SK-N-SH (cell line): ENCODE measurements at regions not wholly inside any gene's neighbourhood (a gene's known extent, or its start where the extent isn't known, plus 50 kb on each side); places are given as distances from the start of the nearest gene placed in this dataset.

Experiments
- CTCF ChIA-PET: fragments of 300-600, 350-600 bp; formaldehyde crosslinking; extraction: SDS; loops from one replicate; lab custom pipeline; 2021; lab: Yijun Ruan, JAX
- POLR2A ChIA-PET: fragments of 350-600 bp; sonication (Branson Sonifier 250); formaldehyde crosslinking; extraction: SDS; loops from one replicate; lab custom pipeline; 2020; ENCODE audit warnings: antibody characterized with exemption, inconsistent platforms; lab: Yijun Ruan, JAX
- DNase-seq: peaks from one replicate; pipeline ENCODE4 v3.0.0; 2012
- H2AFZ ChIP-seq: fragments of 200-600 bp; sonication (generic); 2 replicates; pipeline ENCODE4 v1.8.1; 2016; ENCODE audit warnings: antibody characterized with exemption, mild to moderate bottlenecking, low read depth
- H3F3A ChIP-seq: fragments of 200-600 bp; sonication (generic); replicated peaks from 2 replicates; pipeline ENCODE3; 2016; ENCODE audit warnings: antibody characterized with exemption, mild to moderate bottlenecking; ENCODE audit not compliant: insufficient read depth
- H3K27ac ChIP-seq, 2 experiments: fragments of 200-500 bp in 1 of 2; fragments of 200-600 bp in 1 of 2; sonication (Bioruptor generic) in 1 of 2; sonication (generic), shearing (Covaris generic) in 1 of 2; 2 replicates each; pipeline versions ENCODE4 v1.5.1 to v1.6.1; 2014 to 2016; ENCODE audit warnings: low read depth in 2 of 2, inconsistent platforms in 1 of 2, low read length in 1 of 2, mild to moderate bottlenecking in 1 of 2, mixed read lengths in 1 of 2
- H3K27me3 ChIP-seq: fragments of 200-600 bp; sonication (generic), shearing (Covaris generic); 2 replicates; pipeline ENCODE4 v1.6.1; 2016; ENCODE audit warnings: mixed run types; ENCODE audit not compliant: insufficient read depth
- H3K36me3 ChIP-seq, 2 experiments: fragments of 200-500 bp in 1 of 2; fragments of 200-600 bp in 1 of 2; sonication (Bioruptor generic) in 1 of 2; sonication (generic) in 1 of 2; replicated peaks in 1 of 2; 2 replicates each; pipeline versions ENCODE3 to v1.5.1; 2014 to 2016; ENCODE audit warnings: low read length in 1 of 2, mild to moderate bottlenecking in 1 of 2; ENCODE audit not compliant: insufficient read depth in 2 of 2, control insufficient read depth in 1 of 2
- H3K4me1 ChIP-seq, 2 experiments: fragments of 200-500 bp in 1 of 2; fragments of 200-600 bp in 1 of 2; sonication (Bioruptor generic) in 1 of 2; sonication (generic), shearing (Covaris generic) in 1 of 2; 2 replicates each; pipeline versions ENCODE4 v1.5.1 to v1.6.1; 2014 to 2016; ENCODE audit warnings: low read depth in 1 of 2, low read length in 1 of 2, mixed run types in 1 of 2; ENCODE audit not compliant: insufficient read depth in 2 of 2, control insufficient read depth in 1 of 2
- H3K4me2 ChIP-seq: fragments of 200-600 bp; sonication (generic), shearing (Covaris generic); 2 replicates; pipeline ENCODE4 v1.6.1; 2017; ENCODE audit warnings: mixed run types
- H3K4me3 ChIP-seq, 2 experiments: fragments of 200-500 bp in 1 of 2; fragments of 200-600 bp in 1 of 2; sonication (Bioruptor generic) in 1 of 2; sonication (generic), shearing (Covaris generic) in 1 of 2; 2 replicates each; pipeline versions ENCODE4 v1.5.1 to v1.8.1; 2014 to 2016; ENCODE audit warnings: low read depth in 2 of 2, inconsistent platforms in 1 of 2, low read length in 1 of 2, mild to moderate bottlenecking in 1 of 2, mixed read lengths in 1 of 2, moderate library complexity in 1 of 2
- H3K79me2 ChIP-seq: fragments of 200-600 bp; sonication (generic); 2 replicates; pipeline ENCODE4 v1.8.1; 2017; ENCODE audit warnings: mild to moderate bottlenecking; ENCODE audit not compliant: insufficient read depth
- H3K9ac ChIP-seq: fragments of 200-600 bp; sonication (generic); 2 replicates; pipeline ENCODE4 v1.6.1; 2017; ENCODE audit warnings: mixed run types
- H3K9me2 ChIP-seq: fragments of 200-600 bp; sonication (generic); 2 replicates; pipeline ENCODE4 v1.6.1; 2017; ENCODE audit warnings: mixed run types
- H3K9me3 ChIP-seq: fragments of 200-600 bp; sonication (generic); 2 replicates; pipeline ENCODE4 v1.6.1; 2017; ENCODE audit warnings: mixed run types, mild to moderate bottlenecking, moderate library complexity
- H4K20me1 ChIP-seq: fragments of 200-600 bp; sonication (generic); 2 replicates; pipeline ENCODE4 v1.6.1; 2017; ENCODE audit warnings: mild to moderate bottlenecking, mixed run types; ENCODE audit not compliant: insufficient read depth
- CTCF ChIP-seq: fragments of 200-600 bp; sonication (generic); IDR thresholded peaks from 2 replicates; pipeline ENCODE4 v1.6.1; 2017; ENCODE audit warnings: antibody characterized with exemption, mild to moderate bottlenecking, moderate library complexity
- EP300 ChIP-seq, 2 experiments: IDR thresholded peaks; 2 replicates each; pipeline versions ENCODE4 v1.4.0 to v1.6.1; 2012; ENCODE audit warnings: borderline replicate concordance in 1 of 2, low read depth in 1 of 2, low read length in 1 of 2
- EZH2phosphoT487 ChIP-seq: fragments of 200-600 bp; sonication (generic); IDR thresholded peaks from 2 replicates; pipeline ENCODE4 v1.6.1; 2017; ENCODE audit warnings: low read depth, mixed run types, mild to moderate bottlenecking, antibody characterized with exemption, moderate library complexity, borderline replicate concordance
- FOSL2 ChIP-seq: IDR thresholded peaks from 2 replicates; pipeline ENCODE4 v1.4.0; 2012; ENCODE audit warnings: low read depth, mild to moderate bottlenecking, moderate library complexity, borderline replicate concordance
- JUND ChIP-seq: IDR thresholded peaks from 2 replicates; pipeline ENCODE4 v1.4.0; 2012
- MXI1 ChIP-seq: IDR thresholded peaks from 2 replicates; pipeline ENCODE4 v1.6.1; 2012; ENCODE audit warnings: mild to moderate bottlenecking, low read depth, low read length, improper control_type of control experiment
- PBX3 ChIP-seq: IDR thresholded peaks from 2 replicates; pipeline ENCODE4; 2012
- POLR2AphosphoS5 ChIP-seq: IDR thresholded peaks from 2 replicates; pipeline ENCODE4 v1.6.1; 2012; ENCODE audit warnings: low read depth, low read length
- RAD21 ChIP-seq: IDR thresholded peaks from 2 replicates; pipeline ENCODE4 v1.6.1; 2012; ENCODE audit warnings: mild to moderate bottlenecking, low read length
- RFX5 ChIP-seq: IDR thresholded peaks from 2 replicates; pipeline ENCODE4 v1.6.1; 2012; ENCODE audit warnings: mild to moderate bottlenecking, improper control_type of control experiment, low read length
- WGBS: methylation state at CpG from one replicate; pipeline ENCODE4 v1.1.6; 2017; ENCODE audit warnings: low lambda C conversion rate; 5-methylcytosine and 5-hydroxymethylcytosine counted together
- TF ChIP-seq, protein P1 (sequence below): IDR thresholded peaks from 2 replicates; pipeline ENCODE4 v1.4.0; 2012; ENCODE audit warnings: low read depth, borderline replicate concordance

DNA sequence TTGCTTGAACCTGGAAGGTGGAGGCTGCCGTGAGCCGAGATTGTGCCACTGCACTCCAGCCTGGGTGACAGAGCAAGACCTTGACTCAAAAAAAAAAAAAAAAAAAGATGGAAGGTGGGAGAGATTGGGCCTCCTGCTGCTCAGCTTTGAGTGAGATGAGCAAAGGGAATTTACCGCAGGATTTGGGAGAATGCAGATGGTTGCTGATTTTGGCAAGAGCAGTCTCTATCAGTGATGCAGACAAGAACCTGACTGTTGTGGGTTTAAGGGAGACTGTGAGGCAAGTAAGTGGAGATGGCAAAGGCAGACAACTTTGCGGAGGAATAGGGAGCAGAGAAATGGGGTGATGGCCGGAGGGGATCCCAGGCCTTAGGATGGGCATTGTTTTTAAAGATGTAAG is 1140.8 kb upstream of the AUTS2 start:
- H3F3A ChIP-seq, result peaks cover 7% of the 10 kb centered on the region
- no peaks in the 10 kb centered on the region for H3K79me2 ChIP-seq
- POLR2A ChIA-PET, result no interaction called here
- H3K4me3 ChIP-seq, result no peak overlapping the region
- no peak overlapping the region for H3K9ac ChIP-seq
- H3K9me3 ChIP-seq, result no peaks in the 10 kb centered on the region
- no peaks in the 10 kb centered on the region for H3K9me2 ChIP-seq
- CTCF ChIA-PET, result no interaction called here
- no peak overlapping the region for H2AFZ ChIP-seq
- no peaks in the 10 kb centered on the region for H3K36me3 ChIP-seq
- 71% methylated on average over 5 of the region's 5 CpGs for WGBS
- H3K4me1 ChIP-seq, result peaks cover 0 to 10% of the 10 kb centered on the region in 2 experiments; a peak in 1 of 4 replicates
- H3K27ac ChIP-seq, result no peak overlapping the region
- no peaks in the 10 kb centered on the region for H4K20me1 ChIP-seq
- DNase-seq, result no peak
- TF ChIP-seq, protein P1, sequence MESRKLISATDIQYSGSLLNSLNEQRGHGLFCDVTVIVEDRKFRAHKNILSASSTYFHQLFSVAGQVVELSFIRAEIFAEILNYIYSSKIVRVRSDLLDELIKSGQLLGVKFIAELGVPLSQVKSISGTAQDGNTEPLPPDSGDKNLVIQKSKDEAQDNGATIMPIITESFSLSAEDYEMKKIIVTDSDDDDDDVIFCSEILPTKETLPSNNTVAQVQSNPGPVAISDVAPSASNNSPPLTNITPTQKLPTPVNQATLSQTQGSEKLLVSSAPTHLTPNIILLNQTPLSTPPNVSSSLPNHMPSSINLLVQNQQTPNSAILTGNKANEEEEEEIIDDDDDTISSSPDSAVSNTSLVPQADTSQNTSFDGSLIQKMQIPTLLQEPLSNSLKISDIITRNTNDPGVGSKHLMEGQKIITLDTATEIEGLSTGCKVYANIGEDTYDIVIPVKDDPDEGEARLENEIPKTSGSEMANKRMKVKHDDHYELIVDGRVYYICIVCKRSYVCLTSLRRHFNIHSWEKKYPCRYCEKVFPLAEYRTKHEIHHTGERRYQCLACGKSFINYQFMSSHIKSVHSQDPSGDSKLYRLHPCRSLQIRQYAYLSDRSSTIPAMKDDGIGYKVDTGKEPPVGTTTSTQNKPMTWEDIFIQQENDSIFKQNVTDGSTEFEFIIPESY, result no peak
- TF ChIP-seq POLR2AphosphoS5, result no peak
- no peak for TF ChIP-seq JUND
- no peak for TF ChIP-seq RAD21
- no peak for TF ChIP-seq RFX5
- TF ChIP-seq MXI1, result no peak
- TF ChIP-seq FOSL2, result no peak
- no peak for TF ChIP-seq CTCF
- TF ChIP-seq EZH2phosphoT487, result no peak
- no peak for TF ChIP-seq EP300 (IDR thresholded peaks at IDR 0.05; ENCODE audit: borderline replicate concordance in 1 of 2, low read depth in 1 of 2, low read length in 1 of 2)
- TF ChIP-seq PBX3, result no peak
- no peaks in the 10 kb centered on the region for H3K27me3 ChIP-seq
- H3K4me2 ChIP-seq, result no peak overlapping the region
